SJSA1 (cell line): ENCODE measurements at regions not wholly inside any gene's neighbourhood (a gene's known extent, or its start where the extent isn't known, plus 50 kb on each side); places are given as distances from the start of the nearest gene placed in this dataset.

Experiments
- DNase-seq, 2 experiments: peaks; one replicate each; pipeline ENCODE4 v3.0.0-alpha.2; 2015 to 2020; ENCODE audit warnings: low spot score in 2 of 2, low read depth in 1 of 2
- H3K27ac ChIP-seq: fragments of 250-450 bp; sonication (Bioruptor Pico); 2 replicates; pipeline ENCODE4 v1.5.1; 2020; ENCODE audit warnings: mild to moderate bottlenecking, moderate library complexity
- H3K27me3 ChIP-seq: fragments of 250-450 bp; sonication (Bioruptor Pico); replicated peaks from 2 replicates; pipeline ENCODE4 v1.5.1; 2020; ENCODE audit warnings: mild to moderate bottlenecking, moderate library complexity
- H3K36me3 ChIP-seq: fragments of 250-450 bp; sonication (Bioruptor Pico); 2 replicates; pipeline ENCODE4 v1.5.1; 2020; ENCODE audit warnings: mild to moderate bottlenecking
- H3K4me1 ChIP-seq: fragments of 250-450 bp; sonication (Bioruptor Pico); replicated peaks from 2 replicates; pipeline ENCODE4 v1.6.1; 2021; ENCODE audit warnings: mild to moderate bottlenecking
- H3K4me3 ChIP-seq: fragments of 250-450 bp; sonication (Bioruptor Pico); 2 replicates; pipeline ENCODE4 v1.5.1; 2020; ENCODE audit warnings: mild to moderate bottlenecking
- H3K9me3 ChIP-seq: fragments of 250-450 bp; sonication (Bioruptor Pico); replicated peaks from 2 replicates; pipeline ENCODE4 v1.5.1; 2020; ENCODE audit warnings: mild to moderate bottlenecking

DNA sequence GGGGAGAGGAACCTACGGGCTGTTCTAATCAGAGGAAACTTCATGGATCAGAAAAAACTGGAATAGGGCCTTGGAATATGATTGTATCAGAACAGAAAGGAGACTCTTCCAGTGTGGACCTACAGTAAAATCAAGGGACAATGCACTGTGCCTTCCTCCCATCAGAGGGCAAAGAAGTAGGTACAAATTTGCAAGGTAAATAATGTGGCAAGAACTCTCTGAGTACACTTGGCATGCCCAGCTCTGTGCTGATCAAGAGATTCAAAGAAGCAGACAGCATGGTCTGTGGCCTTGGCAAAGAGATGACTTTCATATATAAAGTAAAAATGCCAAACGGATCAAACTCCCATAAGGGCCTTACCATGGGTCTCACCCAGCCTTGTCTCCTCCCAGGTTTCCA, 242.6 kb upstream of the OSR1 start:
- H3K9me3 ChIP-seq = no peaks in the 10 kb centered on the region; the same call in 1 of the 2 replicates
- no peak overlapping the region for H3K4me3 ChIP-seq
- no peaks in the 10 kb centered on the region for H3K4me1 ChIP-seq
- no peak overlapping the region for H3K27ac ChIP-seq
- no peak for DNase-seq
- H3K36me3 ChIP-seq = no peaks in the 10 kb centered on the region
- H3K27me3 ChIP-seq = no peaks in the 10 kb centered on the region

DNA sequence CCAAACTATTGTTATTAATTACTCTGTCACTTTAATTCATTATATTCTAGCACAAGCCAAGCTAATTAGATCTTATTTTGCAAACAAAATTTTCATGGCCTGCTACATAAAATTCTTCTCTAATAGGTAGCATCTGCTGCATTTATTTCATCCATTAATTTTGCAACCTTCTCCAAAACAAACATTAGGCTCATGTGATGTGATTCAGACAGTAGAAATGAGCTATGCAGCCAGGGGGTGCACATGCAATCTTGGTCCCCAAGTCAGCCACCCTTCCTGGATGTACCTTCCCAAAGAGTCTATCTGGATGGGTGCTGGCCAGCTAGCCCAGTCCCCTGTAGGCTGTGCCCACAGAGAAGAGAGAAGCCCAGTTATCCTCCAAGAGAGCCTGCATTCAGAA, 242.1 kb upstream of the OSR1 start:
- DNase-seq = no peak
- Histone ChIP-seq H3K4me1 (no peaks in the 10 kb centered on the region), H3K27me3 (no peaks in the 10 kb centered on the region), H3K9me3 (no peaks in the 10 kb centered on the region; the same call in 1 of the 2 replicates), H3K27ac (no peak overlapping the region), H3K4me3 (no peak overlapping the region), H3K36me3 (no peaks in the 10 kb centered on the region)

DNA sequence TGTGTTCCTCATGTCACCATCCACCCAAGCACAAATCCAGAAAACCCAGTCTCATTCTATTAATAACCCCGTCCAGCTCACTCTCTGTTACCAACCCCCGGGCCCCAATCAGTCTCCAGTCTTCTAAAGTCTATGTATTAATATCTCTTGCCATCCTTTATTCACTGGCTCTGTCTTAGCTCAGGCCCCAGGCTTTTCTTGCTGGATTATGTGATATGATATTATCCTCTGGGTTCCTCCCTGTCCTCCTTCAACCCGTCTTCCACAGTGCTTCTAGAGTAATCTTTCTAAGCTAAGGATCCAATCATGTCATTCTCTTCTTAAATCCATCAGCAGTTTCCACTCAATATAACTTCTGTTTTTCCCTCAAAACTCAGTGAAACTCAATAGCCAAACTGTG, 240.5 kb upstream of the OSR1 start:
- H3K27ac ChIP-seq = no peak overlapping the region
- DNase-seq = no peak

DNA sequence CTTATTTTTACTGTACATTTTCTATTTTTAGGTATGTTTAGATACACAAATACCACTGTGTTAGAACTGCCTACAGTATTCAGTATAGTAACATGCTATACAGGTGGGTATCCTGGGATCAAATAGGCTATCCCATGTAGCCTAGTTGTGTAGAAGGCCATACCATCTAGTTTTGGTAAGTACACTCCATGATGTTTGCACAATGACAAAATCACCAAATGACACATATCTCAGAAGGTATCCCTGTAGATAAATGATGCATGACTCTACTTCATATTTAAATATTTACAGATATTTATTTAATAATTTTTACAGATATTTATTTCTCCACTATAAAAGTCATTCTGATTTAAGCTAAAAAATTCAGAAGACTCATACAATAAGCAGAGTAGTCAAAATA, 233.8 kb upstream of the OSR1 start:
- Histone ChIP-seq H3K4me3 (no peak overlapping the region), H3K9me3 (no peaks in the 10 kb centered on the region), H3K27me3 (no peaks in the 10 kb centered on the region), H3K27ac (no peak overlapping the region), H3K36me3 (no peaks in the 10 kb centered on the region), H3K4me1 (no peaks in the 10 kb centered on the region)
- no peak for DNase-seq

More for the DNA sequence above, 240.5 kb upstream of the OSR1 start:
- Histone ChIP-seq H3K4me1 (no peaks in the 10 kb centered on the region), H3K4me3 (no peak overlapping the region), H3K9me3 (no peaks in the 10 kb centered on the region), H3K27me3 (no peaks in the 10 kb centered on the region), H3K36me3 (no peaks in the 10 kb centered on the region)

DNA sequence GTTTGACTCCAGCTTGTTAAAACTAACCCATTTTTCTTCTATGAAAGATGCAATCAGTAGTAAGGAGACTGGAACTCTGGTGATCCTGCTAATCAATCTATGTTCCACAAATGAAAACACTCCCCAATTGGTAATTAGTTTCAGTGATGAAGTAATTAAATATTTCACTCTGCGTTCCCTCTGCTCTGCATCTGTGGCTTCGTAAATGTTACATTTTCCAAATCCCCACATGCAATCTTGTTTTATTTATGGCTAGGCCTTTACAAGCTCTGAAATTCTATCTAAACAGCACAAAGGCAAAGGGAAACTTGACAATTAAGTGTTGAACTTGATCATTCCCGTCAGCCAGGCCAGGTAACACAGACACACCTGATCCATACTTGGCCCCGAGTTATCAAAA, 231.4 kb upstream of the OSR1 start:
- Histone ChIP-seq H3K27ac (no peak overlapping the region), H3K36me3 (no peaks in the 10 kb centered on the region), H3K9me3 (no peaks in the 10 kb centered on the region), H3K4me3 (no peak overlapping the region), H3K27me3 (no peaks in the 10 kb centered on the region), H3K4me1 (no peaks in the 10 kb centered on the region)
- DNase-seq = no peak

DNA sequence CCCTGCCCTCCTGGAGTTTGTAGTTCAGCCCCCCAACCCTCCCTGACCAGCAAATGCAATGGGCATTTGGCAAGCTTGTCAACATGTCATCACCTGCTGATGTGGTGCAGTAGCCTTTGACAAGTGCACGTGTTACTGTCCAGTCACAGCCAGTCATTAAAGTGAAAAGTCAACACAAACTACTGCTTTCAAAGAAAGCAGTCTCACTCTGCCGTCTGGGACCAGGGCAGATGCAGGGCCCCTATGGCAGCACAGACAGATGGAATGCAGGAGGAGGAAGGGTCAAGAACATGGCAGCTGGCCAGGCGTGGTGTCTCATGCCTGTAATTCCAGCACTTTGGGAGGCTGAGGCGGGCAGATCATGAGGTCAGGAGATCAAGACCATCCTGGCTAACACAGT, 222.4 kb upstream of the OSR1 start:
- no peak for DNase-seq
- H3K27ac ChIP-seq = no peak overlapping the region

DNA sequence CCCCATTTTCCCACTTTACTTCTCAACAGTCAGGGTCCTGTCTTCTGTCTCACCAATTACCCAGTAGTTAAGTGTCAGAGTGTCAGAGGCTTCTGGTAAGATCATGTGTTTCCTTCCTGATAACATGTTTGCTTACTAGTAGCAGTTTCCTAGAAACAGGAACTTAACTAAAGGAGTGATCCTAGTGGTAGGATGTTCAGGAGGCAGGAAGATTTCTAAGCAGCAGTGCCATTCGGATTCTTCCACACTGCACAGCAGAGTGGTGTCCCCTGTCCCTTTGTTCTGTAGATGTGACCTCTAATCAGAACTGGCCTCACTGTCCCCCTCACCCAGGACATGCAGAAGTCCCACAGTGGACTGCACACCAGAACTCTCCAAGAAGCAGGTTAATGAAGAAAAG, 221.8 kb upstream of the OSR1 start:
- H3K36me3 ChIP-seq = no peaks in the 10 kb centered on the region
- no peak for DNase-seq
- no peaks in the 10 kb centered on the region for H3K9me3 ChIP-seq
- no peak overlapping the region for H3K4me3 ChIP-seq
- H3K4me1 ChIP-seq = no peaks in the 10 kb centered on the region
- no peaks in the 10 kb centered on the region for H3K27me3 ChIP-seq
- no peak overlapping the region for H3K27ac ChIP-seq

More for the DNA sequence above, 222.4 kb upstream of the OSR1 start:
- H3K4me1 ChIP-seq = no peaks in the 10 kb centered on the region
- H3K27me3 ChIP-seq = no peaks in the 10 kb centered on the region
- no peak overlapping the region for H3K4me3 ChIP-seq
- no peaks in the 10 kb centered on the region for H3K9me3 ChIP-seq
- no peaks in the 10 kb centered on the region for H3K36me3 ChIP-seq

DNA sequence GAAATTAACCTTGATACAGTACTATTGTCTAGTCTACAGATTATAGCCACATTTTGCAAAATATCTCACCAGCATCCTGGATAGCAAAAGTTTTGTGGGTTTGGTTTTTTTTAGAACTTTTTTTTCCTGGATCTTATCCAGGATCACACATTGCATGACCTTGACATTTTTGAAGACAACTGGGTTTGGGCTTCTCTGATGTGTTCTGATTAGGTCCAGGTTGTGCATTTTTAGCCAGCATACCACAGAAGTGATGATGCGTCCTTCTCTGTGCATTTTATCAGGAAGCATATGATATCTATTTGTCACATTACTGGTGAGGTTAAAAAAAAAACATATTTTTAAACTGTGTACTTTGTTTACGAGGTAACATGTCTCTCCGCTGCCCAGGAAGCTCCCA, 221.0 kb upstream of the OSR1 start:
- no peaks in the 10 kb centered on the region for H3K27me3 ChIP-seq
- no peak for DNase-seq
- no peaks in the 10 kb centered on the region for H3K36me3 ChIP-seq
- no peak overlapping the region for H3K4me3 ChIP-seq
- H3K27ac ChIP-seq = no peak overlapping the region
- no peaks in the 10 kb centered on the region for H3K9me3 ChIP-seq
- H3K4me1 ChIP-seq = no peaks in the 10 kb centered on the region

DNA sequence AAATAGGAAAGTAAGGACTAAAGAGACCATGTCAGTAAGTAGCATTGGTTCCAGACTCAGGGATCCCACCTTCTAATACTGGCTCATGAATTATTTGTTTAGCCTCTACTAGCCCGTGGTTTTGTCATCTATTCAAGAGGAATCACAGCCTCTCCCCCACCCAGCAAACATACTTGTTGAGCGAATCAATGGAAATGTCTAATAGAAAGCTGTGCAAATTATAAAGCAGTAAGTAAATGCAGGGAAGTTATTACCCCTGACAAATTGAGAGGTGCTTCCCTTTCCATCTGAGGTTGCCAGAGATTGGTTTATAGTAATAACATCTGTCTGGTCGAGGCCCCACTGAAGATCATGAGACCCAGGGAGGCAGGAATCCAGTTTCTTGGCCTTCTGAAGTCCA, 219.3 kb upstream of the OSR1 start:
- H3K9me3 ChIP-seq = no peaks in the 10 kb centered on the region
- no peaks in the 10 kb centered on the region for H3K4me1 ChIP-seq
- no peaks in the 10 kb centered on the region for H3K27me3 ChIP-seq
- no peak for DNase-seq
- no peak overlapping the region for H3K27ac ChIP-seq
- no peaks in the 10 kb centered on the region for H3K36me3 ChIP-seq
- H3K4me3 ChIP-seq = no peak overlapping the region

DNA sequence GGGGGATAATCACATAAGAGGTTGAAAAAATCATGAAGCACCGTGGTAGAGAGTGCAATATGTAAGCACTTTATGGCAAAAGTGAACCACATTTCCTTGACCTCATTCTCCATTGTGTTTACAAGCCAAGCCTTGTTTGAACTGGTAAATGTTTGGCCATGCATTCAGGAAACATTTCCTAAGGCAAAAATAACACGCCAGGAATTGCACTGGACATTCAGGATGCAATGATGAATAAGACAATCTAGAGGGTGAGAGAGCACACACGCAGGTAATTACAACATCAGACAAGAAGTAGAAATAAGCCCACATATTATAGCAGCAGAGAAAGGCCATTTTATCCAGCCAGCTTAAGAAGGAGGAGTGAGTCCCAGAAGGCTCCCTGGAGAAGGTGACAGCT, 218.0 kb upstream of the OSR1 start:
- H3K27me3 ChIP-seq = no peaks in the 10 kb centered on the region
- H3K9me3 ChIP-seq = no peaks in the 10 kb centered on the region
- no peak overlapping the region for H3K27ac ChIP-seq
- no peaks in the 10 kb centered on the region for H3K4me1 ChIP-seq
- no peak overlapping the region for H3K4me3 ChIP-seq
- DNase-seq = no peak
- H3K36me3 ChIP-seq = no peaks in the 10 kb centered on the region

DNA sequence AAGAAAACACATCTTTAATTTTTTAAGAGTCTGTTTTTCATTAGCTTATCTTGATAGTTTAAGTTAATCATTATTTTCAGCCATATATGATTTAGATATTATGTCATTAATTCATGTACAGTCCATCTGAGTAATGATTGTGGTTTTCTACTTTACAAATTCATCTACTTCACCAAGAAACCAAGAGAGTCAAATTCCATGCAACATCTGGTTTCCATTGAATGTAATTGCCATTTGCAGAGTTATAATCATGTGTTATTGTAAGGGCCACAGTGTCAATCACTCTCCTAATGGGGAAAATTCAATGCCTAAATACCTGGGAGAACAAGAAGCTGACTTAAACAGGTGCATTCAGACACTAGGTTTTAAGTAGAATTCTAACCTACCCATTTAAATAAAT, 217.2 kb upstream of the OSR1 start:
- DNase-seq = no peak
- H3K27me3 ChIP-seq = no peaks in the 10 kb centered on the region

DNA sequence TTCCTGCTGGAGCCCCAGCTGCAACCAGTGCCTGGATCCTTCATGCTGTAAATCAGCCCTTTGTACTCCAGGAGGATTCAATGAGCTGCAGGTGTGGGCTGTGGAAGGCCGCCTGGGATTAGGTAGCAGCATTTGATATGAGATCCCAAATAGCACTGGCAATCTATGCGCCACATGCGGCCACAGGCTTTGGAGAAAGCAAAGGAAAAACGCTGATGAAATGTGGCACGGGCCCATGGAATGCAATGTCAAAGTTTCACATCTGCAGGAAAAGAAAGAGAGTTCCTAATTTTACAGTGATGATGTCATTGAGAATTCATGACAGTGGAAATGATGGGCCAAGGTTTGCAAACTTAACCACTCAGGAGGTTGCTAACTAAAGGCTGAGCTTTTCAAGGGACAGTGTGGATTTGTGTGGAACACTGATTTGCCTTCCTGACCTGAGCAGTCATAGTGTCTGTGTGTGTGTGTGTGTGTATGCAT, 216.4 kb upstream of the OSR1 start:
- Histone ChIP-seq H3K4me3 (no peak overlapping the region), H3K27ac (no peak overlapping the region), H3K4me1 (peaks cover under 1% of the 10 kb centered on the region), H3K27me3 (no peaks in the 10 kb centered on the region), H3K36me3 (no peaks in the 10 kb centered on the region), H3K9me3 (no peaks in the 10 kb centered on the region)
- DNase-seq = no peak

More for the DNA sequence above, 217.2 kb upstream of the OSR1 start:
- Histone ChIP-seq H3K36me3 (no peaks in the 10 kb centered on the region), H3K4me1 (no peaks in the 10 kb centered on the region), H3K9me3 (no peaks in the 10 kb centered on the region), H3K27ac (no peak overlapping the region), H3K4me3 (no peak overlapping the region)

DNA sequence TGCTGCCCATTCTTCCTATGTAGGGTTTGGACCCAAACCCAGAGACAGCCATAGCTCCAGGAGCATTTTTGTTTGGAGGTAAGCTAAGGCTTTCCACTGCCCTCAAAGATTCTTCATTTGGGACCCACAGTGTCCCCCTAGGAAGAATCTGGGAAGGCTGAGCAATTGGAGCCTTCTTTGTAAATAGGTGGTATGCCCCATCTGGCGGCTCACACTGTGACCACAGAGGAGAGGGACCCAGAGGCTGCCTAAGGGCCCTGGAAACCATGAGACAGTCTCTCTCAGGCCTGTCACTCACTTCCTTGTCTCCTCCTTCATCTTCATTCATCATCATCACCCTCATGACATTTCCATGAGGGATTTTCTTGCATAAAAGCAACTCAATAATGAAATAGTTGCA, 215.4 kb upstream of the OSR1 start:
- Histone ChIP-seq H3K36me3 (no peaks in the 10 kb centered on the region), H3K4me1 (peaks cover 6% of the 10 kb centered on the region), H3K27me3 (no peaks in the 10 kb centered on the region), H3K27ac (no peak overlapping the region), H3K9me3 (no peaks in the 10 kb centered on the region), H3K4me3 (no peak overlapping the region)
- no peak for DNase-seq

DNA sequence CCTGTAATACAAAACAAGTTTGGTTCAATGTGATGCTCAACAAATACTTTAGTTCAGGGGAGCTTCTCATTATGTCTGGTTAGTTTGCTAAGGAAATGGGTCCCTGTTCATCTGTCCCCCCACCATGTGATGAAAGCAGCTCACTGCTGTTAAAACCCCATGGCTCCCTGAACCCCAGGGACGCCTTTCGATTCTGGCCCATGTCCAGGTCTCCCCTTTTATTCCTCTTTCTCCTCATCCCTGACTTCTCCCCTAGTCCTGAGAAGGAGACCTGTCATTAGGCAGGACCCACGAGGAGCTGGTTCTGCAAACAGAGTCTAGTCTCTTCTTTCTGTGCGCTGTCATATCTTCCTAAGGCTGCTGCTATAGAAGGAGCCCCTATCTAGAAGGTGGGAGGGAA, 213.3 kb upstream of the OSR1 start:
- no peaks in the 10 kb centered on the region for H3K36me3 ChIP-seq
- H3K27ac ChIP-seq = no peak overlapping the region
- H3K4me1 ChIP-seq = peaks cover 6% of the 10 kb centered on the region
- no peaks in the 10 kb centered on the region for H3K9me3 ChIP-seq
- no peak for DNase-seq
- H3K4me3 ChIP-seq = no peak overlapping the region
- no peaks in the 10 kb centered on the region for H3K27me3 ChIP-seq

DNA sequence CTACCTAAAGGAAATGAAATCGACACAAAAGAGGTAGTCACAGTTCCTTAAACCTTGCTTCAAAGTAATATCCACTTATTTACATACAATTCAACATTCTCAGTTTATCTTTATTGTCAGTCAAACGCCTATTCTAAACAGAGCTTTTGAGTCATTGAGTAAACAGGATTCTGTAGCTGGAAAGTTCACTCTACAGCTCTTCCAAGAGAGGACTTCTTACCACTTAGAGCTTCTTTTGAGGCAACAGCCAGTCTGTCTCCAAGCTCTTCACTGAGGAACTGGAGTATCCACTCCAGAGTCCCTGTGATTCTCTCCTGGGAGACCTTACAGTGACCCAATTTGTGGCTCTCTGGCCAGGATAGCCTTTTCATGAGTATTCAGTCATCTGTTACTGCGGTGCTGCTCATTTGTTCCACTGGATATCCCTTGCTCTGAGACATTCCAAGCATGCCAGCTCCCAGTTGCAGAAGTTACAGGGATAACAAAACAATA, 210.9 kb upstream of the OSR1 start:
- peaks cover 6% of the 10 kb centered on the region for H3K4me1 ChIP-seq
- no peaks in the 10 kb centered on the region for H3K9me3 ChIP-seq
- no peak for DNase-seq
- H3K27ac ChIP-seq = no peak overlapping the region
- H3K4me3 ChIP-seq = no peak overlapping the region
- no peaks in the 10 kb centered on the region for H3K27me3 ChIP-seq
- H3K36me3 ChIP-seq = no peaks in the 10 kb centered on the region
